GM23338 (cell line): ENCODE measurements at regions not wholly inside any gene's neighbourhood (a gene's known extent, or its start where the extent isn't known, plus 50 kb on each side); places are given as distances from the start of the nearest gene placed in this dataset.

Source experiments
- ATAC-seq: fragments of 200-7000 bp; cut with Tn5 transposase; 3 replicates; pipeline ENCODE4 v1.9.1; 2020
- DNase-seq: peaks from one replicate; pipeline ENCODE4 v3.0.0-alpha.2; 2015; ENCODE audit warnings: low spot score
- H2AFZ ChIP-seq: fragments of 200-600 bp; sonication (generic); 2 replicates; pipeline ENCODE4 v1.8.0; 2016; ENCODE audit warnings: antibody characterized with exemption, mild to moderate bottlenecking, moderate library complexity
- H3F3A ChIP-seq: fragments of 200-600 bp; sonication (generic); replicated peaks from 2 replicates; pipeline ENCODE4 v1.8.0; 2017; ENCODE audit warnings: antibody characterized with exemption, mixed run types, low read depth
- H3K27ac ChIP-seq: fragments of 200-600 bp; sonication (generic); 2 replicates; pipeline ENCODE4 v1.6.1; 2016; ENCODE audit warnings: low read depth
- H3K27me3 ChIP-seq: fragments of 200-600 bp; sonication (generic); 2 replicates; pipeline ENCODE4 v1.8.0; 2016; ENCODE audit warnings: mild to moderate bottlenecking, mixed run types, moderate library complexity; ENCODE audit not compliant: insufficient read depth
- H3K36me3 ChIP-seq: fragments of 200-600 bp; sonication (generic); 2 replicates; pipeline ENCODE4 v1.8.0; 2016; ENCODE audit warnings: mild to moderate bottlenecking; ENCODE audit not compliant: insufficient read depth
- H3K4me1 ChIP-seq: fragments of 200-600 bp; sonication (generic); 2 replicates; pipeline ENCODE4 v1.8.0; 2016; ENCODE audit warnings: mild to moderate bottlenecking, moderate library complexity; ENCODE audit not compliant: insufficient read depth
- H3K4me2 ChIP-seq: fragments of 200-600 bp; sonication (generic); 2 replicates; pipeline ENCODE4 v1.7.1; 2017; ENCODE audit warnings: mixed run types
- H3K4me3 ChIP-seq: fragments of 200-600 bp; sonication (generic); 2 replicates; pipeline ENCODE4 v1.6.1; 2016; ENCODE audit warnings: mixed run types
- H3K79me2 ChIP-seq: fragments of 200-600 bp; sonication (generic); replicated peaks from 2 replicates; pipeline ENCODE4 v1.8.0; 2017; ENCODE audit warnings: mild to moderate bottlenecking; ENCODE audit not compliant: insufficient read depth
- H3K9me2 ChIP-seq: fragments of 200-600 bp; sonication (generic); 2 replicates; pipeline ENCODE4 v1.8.0; 2017; ENCODE audit not compliant: insufficient read depth
- H4K20me1 ChIP-seq: fragments of 200-600 bp; sonication (generic); replicated peaks from 2 replicates; pipeline ENCODE4 v1.8.0; 2017; ENCODE audit warnings: mild to moderate bottlenecking; ENCODE audit not compliant: insufficient read depth
- H3K27ac Mint-ChIP-seq: 2 replicates; pipeline ENCODE4 v1.8.0; 2020; ENCODE audit warnings: inconsistent platforms, mild to moderate bottlenecking, moderate library complexity, mixed read lengths
- H3K27me3 Mint-ChIP-seq: 3 replicates; pipeline ENCODE4 v1.8.0; 2022; ENCODE audit warnings: low read depth, mild to moderate bottlenecking, moderate library complexity, mixed read lengths, inconsistent platforms; ENCODE audit not compliant: insufficient read depth, poor library complexity
- H3K36me3 Mint-ChIP-seq: 3 replicates; pipeline ENCODE4 v1.8.0; 2021; ENCODE audit warnings: low read depth, mild to moderate bottlenecking, inconsistent platforms, moderate library complexity, mixed read lengths
- H3K4me1 Mint-ChIP-seq: 3 replicates; pipeline ENCODE4 v1.8.0; 2020; ENCODE audit warnings: mild to moderate bottlenecking, inconsistent platforms, mixed read lengths
- H3K4me3 Mint-ChIP-seq: 3 replicates; pipeline ENCODE4 v1.8.0; 2021; ENCODE audit warnings: moderate library complexity, mild to moderate bottlenecking, inconsistent platforms, mixed read lengths
- H3K9me3 Mint-ChIP-seq: 3 replicates; pipeline ENCODE4 v1.8.0; 2020; ENCODE audit warnings: moderate library complexity, mild to moderate bottlenecking, inconsistent platforms, mixed read lengths
- EZH2 ChIP-seq: fragments of 200-600 bp; sonication (generic); IDR thresholded peaks from one replicate; pipeline ENCODE4 v1.8.0; 2017; ENCODE audit warnings: antibody characterized with exemption, mild to moderate bottlenecking, low read depth; ENCODE audit not compliant: unreplicated experiment
- EZH2phosphoT487 ChIP-seq: fragments of 200-600 bp; sonication (generic); IDR thresholded peaks from one replicate; pipeline ENCODE4 v1.8.1; 2018; ENCODE audit warnings: antibody characterized with exemption; ENCODE audit not compliant: unreplicated experiment
- JUNB ChIP-seq: IDR thresholded peaks from one replicate; pipeline ENCODE4 v1.6.1; 2016; ENCODE audit warnings: antibody characterized with exemption; ENCODE audit not compliant: unreplicated experiment
- NANOG ChIP-seq: IDR thresholded peaks from 2 replicates; pipeline ENCODE4 v1.6.1; 2016; ENCODE audit warnings: antibody characterized with exemption, borderline replicate concordance
- STAT1 ChIP-seq: IDR thresholded peaks from one replicate; pipeline ENCODE4 v1.6.1; 2016; ENCODE audit warnings: antibody characterized with exemption; ENCODE audit not compliant: unreplicated experiment
- ZNF114 ChIP-seq: fragments of 250-450 bp; sonication (Bioruptor Pico); IDR thresholded peaks from 2 replicates; pipeline ENCODE4 v1.5.0; 2020; ENCODE audit warnings: mild to moderate bottlenecking, moderate library complexity
- ZNF331 ChIP-seq: fragments of 250-450 bp; sonication (Bioruptor Pico); IDR thresholded peaks from 2 replicates; pipeline ENCODE4 v1.5.0; 2020; ENCODE audit warnings: low read depth, mild to moderate bottlenecking, moderate library complexity
- TF ChIP-seq, protein P1 (sequence below): fragments of 250-450 bp; sonication (Bioruptor Pico); IDR thresholded peaks from 2 replicates; pipeline ENCODE4 v1.5.0; 2020; ENCODE audit warnings: mild to moderate bottlenecking, moderate library complexity
- TF ChIP-seq, protein P2 (sequence below): IDR thresholded peaks from 2 replicates; pipeline ENCODE4 v1.6.1; 2016; ENCODE audit warnings: antibody characterized with exemption
- TF ChIP-seq, protein P3 (sequence below), 2 experiments: fragments of 200-600 bp in 1 of 2; sonication (generic) in 1 of 2; conservative IDR thresholded peaks; 2 replicates each; pipeline versions ENCODE4 v1.5.1 to v1.6.1; 2016 to 2017; ENCODE audit warnings: antibody characterized with exemption in 2 of 2, low read depth in 2 of 2, mild to moderate bottlenecking in 2 of 2, moderate library complexity in 1 of 2

DNA sequence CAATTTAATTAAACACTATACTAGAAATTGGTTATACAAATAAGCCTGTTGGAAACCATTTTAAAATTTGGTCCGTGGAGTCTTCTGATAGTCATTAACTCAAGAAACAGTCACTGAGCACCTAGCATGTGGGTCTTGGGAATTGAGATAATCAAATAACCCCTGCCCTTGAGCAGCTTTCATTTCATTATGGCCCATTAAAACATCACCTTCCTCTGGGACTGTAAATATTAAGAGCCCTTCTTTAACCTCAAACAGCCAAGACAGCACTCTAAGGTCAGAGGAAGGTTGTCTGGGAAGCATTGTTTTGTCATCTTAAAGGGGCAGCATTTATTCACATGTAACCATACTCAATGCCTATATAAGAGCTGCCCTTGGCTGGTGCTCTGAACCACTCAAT lies 610.3 kb upstream of the USP24 start (continued):
- TF ChIP-seq, protein P1, sequence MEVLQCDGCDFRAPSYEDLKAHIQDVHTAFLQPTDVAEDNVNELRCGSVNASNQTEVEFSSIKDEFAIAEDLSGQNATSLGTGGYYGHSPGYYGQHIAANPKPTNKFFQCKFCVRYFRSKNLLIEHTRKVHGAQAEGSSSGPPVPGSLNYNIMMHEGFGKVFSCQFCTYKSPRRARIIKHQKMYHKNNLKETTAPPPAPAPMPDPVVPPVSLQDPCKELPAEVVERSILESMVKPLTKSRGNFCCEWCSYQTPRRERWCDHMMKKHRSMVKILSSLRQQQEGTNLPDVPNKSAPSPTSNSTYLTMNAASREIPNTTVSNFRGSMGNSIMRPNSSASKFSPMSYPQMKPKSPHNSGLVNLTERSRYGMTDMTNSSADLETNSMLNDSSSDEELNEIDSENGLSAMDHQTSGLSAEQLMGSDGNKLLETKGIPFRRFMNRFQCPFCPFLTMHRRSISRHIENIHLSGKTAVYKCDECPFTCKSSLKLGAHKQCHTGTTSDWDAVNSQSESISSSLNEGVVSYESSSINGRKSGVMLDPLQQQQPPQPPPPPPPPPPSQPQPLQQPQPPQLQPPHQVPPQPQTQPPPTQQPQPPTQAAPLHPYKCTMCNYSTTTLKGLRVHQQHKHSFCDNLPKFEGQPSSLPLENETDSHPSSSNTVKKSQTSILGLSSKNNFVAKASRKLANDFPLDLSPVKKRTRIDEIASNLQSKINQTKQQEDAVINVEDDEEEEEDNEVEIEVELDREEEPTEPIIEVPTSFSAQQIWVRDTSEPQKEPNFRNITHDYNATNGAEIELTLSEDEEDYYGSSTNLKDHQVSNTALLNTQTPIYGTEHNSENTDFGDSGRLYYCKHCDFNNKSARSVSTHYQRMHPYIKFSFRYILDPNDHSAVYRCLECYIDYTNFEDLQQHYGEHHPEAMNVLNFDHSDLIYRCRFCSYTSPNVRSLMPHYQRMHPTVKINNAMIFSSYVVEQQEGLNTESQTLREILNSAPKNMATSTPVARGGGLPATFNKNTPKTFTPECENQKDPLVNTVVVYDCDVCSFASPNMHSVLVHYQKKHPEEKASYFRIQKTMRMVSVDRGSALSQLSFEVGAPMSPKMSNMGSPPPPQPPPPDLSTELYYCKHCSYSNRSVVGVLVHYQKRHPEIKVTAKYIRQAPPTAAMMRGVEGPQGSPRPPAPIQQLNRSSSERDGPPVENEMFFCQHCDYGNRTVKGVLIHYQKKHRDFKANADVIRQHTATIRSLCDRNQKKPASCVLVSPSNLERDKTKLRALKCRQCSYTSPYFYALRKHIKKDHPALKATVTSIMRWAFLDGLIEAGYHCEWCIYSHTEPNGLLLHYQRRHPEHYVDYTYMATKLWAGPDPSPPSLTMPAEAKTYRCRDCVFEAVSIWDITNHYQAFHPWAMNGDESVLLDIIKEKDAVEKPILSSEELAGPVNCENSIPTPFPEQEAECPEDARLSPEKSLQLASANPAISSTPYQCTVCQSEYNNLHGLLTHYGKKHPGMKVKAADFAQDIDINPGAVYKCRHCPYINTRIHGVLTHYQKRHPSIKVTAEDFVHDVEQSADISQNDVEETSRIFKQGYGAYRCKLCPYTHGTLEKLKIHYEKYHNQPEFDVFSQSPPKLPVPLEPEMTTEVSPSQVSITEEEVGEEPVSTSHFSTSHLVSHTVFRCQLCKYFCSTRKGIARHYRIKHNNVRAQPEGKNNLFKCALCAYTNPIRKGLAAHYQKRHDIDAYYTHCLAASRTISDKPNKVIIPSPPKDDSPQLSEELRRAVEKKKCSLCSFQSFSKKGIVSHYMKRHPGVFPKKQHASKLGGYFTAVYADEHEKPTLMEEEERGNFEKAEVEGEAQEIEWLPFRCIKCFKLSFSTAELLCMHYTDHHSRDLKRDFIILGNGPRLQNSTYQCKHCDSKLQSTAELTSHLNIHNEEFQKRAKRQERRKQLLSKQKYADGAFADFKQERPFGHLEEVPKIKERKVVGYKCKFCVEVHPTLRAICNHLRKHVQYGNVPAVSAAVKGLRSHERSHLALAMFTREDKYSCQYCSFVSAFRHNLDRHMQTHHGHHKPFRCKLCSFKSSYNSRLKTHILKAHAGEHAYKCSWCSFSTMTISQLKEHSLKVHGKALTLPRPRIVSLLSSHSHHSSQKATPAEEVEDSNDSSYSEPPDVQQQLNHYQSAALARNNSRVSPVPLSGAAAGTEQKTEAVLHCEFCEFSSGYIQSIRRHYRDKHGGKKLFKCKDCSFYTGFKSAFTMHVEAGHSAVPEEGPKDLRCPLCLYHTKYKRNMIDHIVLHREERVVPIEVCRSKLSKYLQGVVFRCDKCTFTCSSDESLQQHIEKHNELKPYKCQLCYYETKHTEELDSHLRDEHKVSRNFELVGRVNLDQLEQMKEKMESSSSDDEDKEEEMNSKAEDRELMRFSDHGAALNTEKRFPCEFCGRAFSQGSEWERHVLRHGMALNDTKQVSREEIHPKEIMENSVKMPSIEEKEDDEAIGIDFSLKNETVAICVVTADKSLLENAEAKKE, result no peak
- no peak for TF ChIP-seq EZH2phosphoT487
- TF ChIP-seq, protein P2, sequence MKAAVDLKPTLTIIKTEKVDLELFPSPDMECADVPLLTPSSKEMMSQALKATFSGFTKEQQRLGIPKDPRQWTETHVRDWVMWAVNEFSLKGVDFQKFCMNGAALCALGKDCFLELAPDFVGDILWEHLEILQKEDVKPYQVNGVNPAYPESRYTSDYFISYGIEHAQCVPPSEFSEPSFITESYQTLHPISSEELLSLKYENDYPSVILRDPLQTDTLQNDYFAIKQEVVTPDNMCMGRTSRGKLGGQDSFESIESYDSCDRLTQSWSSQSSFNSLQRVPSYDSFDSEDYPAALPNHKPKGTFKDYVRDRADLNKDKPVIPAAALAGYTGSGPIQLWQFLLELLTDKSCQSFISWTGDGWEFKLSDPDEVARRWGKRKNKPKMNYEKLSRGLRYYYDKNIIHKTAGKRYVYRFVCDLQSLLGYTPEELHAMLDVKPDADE, result no peak
- no peak for TF ChIP-seq ZNF114
- no peak for TF ChIP-seq JUNB

DNA sequence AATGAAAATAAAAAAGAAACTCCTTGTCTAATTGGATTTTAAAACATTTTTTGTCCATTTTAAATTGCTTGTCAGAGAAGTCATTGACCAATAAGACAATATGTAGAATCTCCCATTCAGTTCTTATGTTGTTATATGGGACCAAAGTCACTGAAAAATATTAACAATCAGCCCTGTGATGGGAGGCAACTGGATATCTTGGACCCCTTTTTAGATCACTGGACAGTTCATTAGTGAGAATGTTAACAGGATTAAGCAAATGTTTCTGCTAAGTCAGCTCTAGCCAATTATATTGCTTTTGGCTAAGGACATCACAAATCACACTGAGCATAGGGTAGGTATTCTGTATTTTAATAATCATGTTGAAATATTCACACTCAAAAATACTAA lies 609.1 kb upstream of the USP24 start:
- no peak overlapping the region for H3K27ac ChIP-seq
- H3K4me2 ChIP-seq, result no peak overlapping the region
- no peaks in the 10 kb centered on the region for H3K27me3 Mint-ChIP-seq
- H3K4me1 Mint-ChIP-seq, result no peaks in the 10 kb centered on the region
- H3F3A ChIP-seq, result no peaks in the 10 kb centered on the region
- no peak overlapping the region for H3K27ac Mint-ChIP-seq
- H3K9me3 Mint-ChIP-seq, result no peaks in the 10 kb centered on the region
- H2AFZ ChIP-seq, result no peak overlapping the region
- H4K20me1 ChIP-seq, result no peaks in the 10 kb centered on the region
- ATAC-seq (no peak), DNase-seq (no peak)
- no peaks in the 10 kb centered on the region for H3K79me2 ChIP-seq
- H3K36me3 ChIP-seq, result no peaks in the 10 kb centered on the region
- H3K27me3 ChIP-seq, result no peaks in the 10 kb centered on the region
- H3K4me1 ChIP-seq, result no peaks in the 10 kb centered on the region
- H3K4me3 ChIP-seq, result no peak overlapping the region
- H3K36me3 Mint-ChIP-seq, result no peaks in the 10 kb centered on the region
- H3K9me2 ChIP-seq, result 0 out of 2 replicates have a peak, but pooled peaks cover 3% of the 10 kb centered on the region
- no peak overlapping the region for H3K4me3 Mint-ChIP-seq
- no peak for TF ChIP-seq ZNF331 (CRISPR knock-in tag)
- no peak for TF ChIP-seq EZH2phosphoT487
- TF ChIP-seq, protein P3, sequence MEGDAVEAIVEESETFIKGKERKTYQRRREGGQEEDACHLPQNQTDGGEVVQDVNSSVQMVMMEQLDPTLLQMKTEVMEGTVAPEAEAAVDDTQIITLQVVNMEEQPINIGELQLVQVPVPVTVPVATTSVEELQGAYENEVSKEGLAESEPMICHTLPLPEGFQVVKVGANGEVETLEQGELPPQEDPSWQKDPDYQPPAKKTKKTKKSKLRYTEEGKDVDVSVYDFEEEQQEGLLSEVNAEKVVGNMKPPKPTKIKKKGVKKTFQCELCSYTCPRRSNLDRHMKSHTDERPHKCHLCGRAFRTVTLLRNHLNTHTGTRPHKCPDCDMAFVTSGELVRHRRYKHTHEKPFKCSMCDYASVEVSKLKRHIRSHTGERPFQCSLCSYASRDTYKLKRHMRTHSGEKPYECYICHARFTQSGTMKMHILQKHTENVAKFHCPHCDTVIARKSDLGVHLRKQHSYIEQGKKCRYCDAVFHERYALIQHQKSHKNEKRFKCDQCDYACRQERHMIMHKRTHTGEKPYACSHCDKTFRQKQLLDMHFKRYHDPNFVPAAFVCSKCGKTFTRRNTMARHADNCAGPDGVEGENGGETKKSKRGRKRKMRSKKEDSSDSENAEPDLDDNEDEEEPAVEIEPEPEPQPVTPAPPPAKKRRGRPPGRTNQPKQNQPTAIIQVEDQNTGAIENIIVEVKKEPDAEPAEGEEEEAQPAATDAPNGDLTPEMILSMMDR (conservative IDR thresholded peaks at IDR 0.05; ENCODE audit: low read depth in 2 of 2), result no peak
- TF ChIP-seq EZH2, result no peak
- TF ChIP-seq STAT1, result no peak
- no peak for TF ChIP-seq NANOG
